GM12865 (cell line): ENCODE measurements at regions not wholly inside any gene's neighbourhood (a gene's known extent, or its start where the extent isn't known, plus 50 kb on each side); places are given as distances from the start of the nearest gene placed in this dataset.

Experiments used
- DNase-seq: peaks from one replicate; pipeline ENCODE4 v3.0.0; 2010; ENCODE audit warnings: low read depth
- H3K4me3 ChIP-seq: 2 replicates; pipeline ENCODE4 v1.5.1; 2011; ENCODE audit warnings: mild to moderate bottlenecking, low read depth, low read length, control low read depth
- CTCF ChIP-seq: IDR thresholded peaks from 2 replicates; pipeline ENCODE4 v1.5.1; 2011; ENCODE audit warnings: low read length, control low read depth, low read depth, inconsistent platforms; ENCODE audit not compliant: insufficient read depth; ENCODE audit errors: missing control alignments

- H3K4me3 ChIP-seq = no peak overlapping the region
- DNase-seq = no peak
- TF ChIP-seq CTCF = no peak
These were observed 1581.2 kb upstream of the WWC1 start for GRCh38 chr5:166710271-166710670.

- H3K4me3 ChIP-seq = no peak overlapping the region
- no peak for DNase-seq
- no peak for TF ChIP-seq CTCF
These were observed 1578.8 kb upstream of the WWC1 start for GRCh38 chr5:166712447-166713185.

- no peak for TF ChIP-seq CTCF
- no peak for DNase-seq
- no peak overlapping the region for H3K4me3 ChIP-seq
These were observed 1578.2 kb upstream of the WWC1 start for GRCh38 chr5:166713295-166713694.

- H3K4me3 ChIP-seq = no peak overlapping the region
- DNase-seq = no peak
- TF ChIP-seq CTCF = no peak
These were observed 1574.5 kb upstream of the WWC1 start for GRCh38 chr5:166716856-166717492.

GRCh38 chr5:166719991-166720390, 1571.5 kb upstream of the WWC1 start:
- H3K4me3 ChIP-seq = no peak overlapping the region
- TF ChIP-seq CTCF = no peak
- no peak for DNase-seq

- H3K4me3 ChIP-seq = no peak overlapping the region
- no peak for DNase-seq
- no peak for TF ChIP-seq CTCF
These were observed 1568.5 kb upstream of the WWC1 start for GRCh38 chr5:166722939-166723338.
